GM12872 (cell line): ENCODE measurements at regions not wholly inside any gene's neighbourhood (a gene's known extent, or its start where the extent isn't known, plus 50 kb on each side); places are given as distances from the start of the nearest gene placed in this dataset.

ENCODE experiments used
- CTCF ChIP-seq: IDR thresholded peaks from 3 replicates; pipeline ENCODE4 v1.5.1; 2011; ENCODE audit warnings: low read depth, mild to moderate bottlenecking, low read length, moderate library complexity; ENCODE audit not compliant: insufficient read depth

- TF ChIP-seq CTCF: no peak
Observed at GRCh38 chr4:156168288-156168687, 214.6 kb upstream of the CTSO start.

GRCh38 chr4:156158747-156159146 is 205.1 kb upstream of the CTSO start:
- no peak for TF ChIP-seq CTCF

- no peak for TF ChIP-seq CTCF
Observed at GRCh38 chr4:156154978-156155377, 201.3 kb upstream of the CTSO start.

- no peak for TF ChIP-seq CTCF
Observed at GRCh38 chr4:156146571-156146970, 192.9 kb upstream of the CTSO start.

GRCh38 chr4:156144961-156145360 is 191.3 kb upstream of the CTSO start:
- no peak for TF ChIP-seq CTCF

- TF ChIP-seq CTCF: no peak
Observed at GRCh38 chr4:156138781-156139280, 185.2 kb upstream of the CTSO start.

GRCh38 chr4:156137679-156138473 is 184.2 kb upstream of the CTSO start:
- TF ChIP-seq CTCF: no peak
